K562 (cell line): ENCODE measurements at regions not wholly inside any gene's neighbourhood (a gene's known extent, or its start where the extent isn't known, plus 50 kb on each side); places are given as distances from the start of the nearest gene placed in this dataset.

Source experiments
- ATAC-seq: fragments of 200-7000 bp; cut with Tn5 transposase; 3 replicates; pipeline ENCODE4 v1.9.1; 2020; ENCODE audit warnings: moderate library complexity
- BruUV-seq: library from RNA; stranded (reverse); fragments of 400-500 nt; replicated peaks from 2 replicates; lab custom pipeline; 2021; lab: Mats Ljungman, UMichigan
- CTCF ChIA-PET: fragments of 300-600 bp; formaldehyde crosslinking; extraction: SDS; loops from one replicate; lab custom pipeline; 2021; ENCODE audit warnings: low intra/inter-chr PET ratio; lab: Yijun Ruan, JAX
- POLR2A ChIA-PET: fragments of 300-600, 350-650 bp; sonication (Branson Sonifier 250); formaldehyde crosslinking; extraction: SDS; loops from one replicate; lab custom pipeline; 2021; ENCODE audit warnings: antibody characterized with exemption, inconsistent platforms; lab: Yijun Ruan, JAX
- DNase-seq, 4 experiments: peaks; one replicate each; pipeline versions ENCODE4 v3.0.0 to v3.0.0-alpha.2; 2011 to 2018; ENCODE audit warnings: low spot score in 3 of 4, mixed read lengths in 3 of 4; ENCODE audit errors: extremely low read depth in 1 of 4
- FAIRE-seq: peaks from 2 replicates; lab custom pipeline; 2011; peaks lifted over from hg19 to GRCh38; lab: Jason Lieb, UNC
- H2AFZ ChIP-seq: 2 replicates; pipeline ENCODE4 v1.6.0; 2011; ENCODE audit warnings: low read depth, low read length, control low read depth, inconsistent platforms
- H3K27ac ChIP-seq: fragments of 200-600 bp; 3 replicates; pipeline ENCODE4 v1.8.0; 2011; ENCODE audit warnings: low read depth, mild to moderate bottlenecking, control low read depth, inconsistent platforms, low read length, moderate library complexity, mixed read lengths; ENCODE audit errors: extremely low read depth
- H3K27me3 ChIP-seq, 2 experiments: fragments of 300-600 bp in 1 of 2; 2 replicates in 1 of 2; 3 replicates in 1 of 2; pipeline versions ENCODE4 v1.6.0 to v1.8.0; 2011; ENCODE audit warnings: inconsistent platforms in 2 of 2, low read length in 2 of 2, mild to moderate bottlenecking in 1 of 2, mixed read lengths in 1 of 2, moderate library complexity in 1 of 2; ENCODE audit not compliant: control insufficient read depth in 2 of 2, insufficient read depth in 2 of 2
- H3K36me3 ChIP-seq: fragments of 300-600 bp; 3 replicates; pipeline ENCODE4 v1.8.0; 2011; ENCODE audit warnings: mild to moderate bottlenecking, low read length, inconsistent platforms; ENCODE audit not compliant: control insufficient read depth, insufficient read depth
- H3K4me1 ChIP-seq, 2 experiments: fragments of 200-600 bp in 1 of 2; replicated peaks in 1 of 2; 2 replicates in 1 of 2; 3 replicates in 1 of 2; pipeline versions ENCODE4 v1.5.1 to v1.8.0; 2011; ENCODE audit warnings: inconsistent platforms in 2 of 2, low read length in 2 of 2, mild to moderate bottlenecking in 1 of 2, mixed read lengths in 1 of 2, moderate library complexity in 1 of 2; ENCODE audit not compliant: control insufficient read depth in 2 of 2, insufficient read depth in 2 of 2
- H3K4me2 ChIP-seq: 2 replicates; pipeline ENCODE4 v1.6.1; 2011; ENCODE audit warnings: low read length, control low read depth, inconsistent platforms, mixed read lengths; ENCODE audit not compliant: insufficient read depth
- H3K4me3 ChIP-seq: fragments of 200-600 bp; sonication (generic), shearing (Covaris generic); 2 replicates; pipeline ENCODE4 v1.5.1; 2016; ENCODE audit warnings: control low read depth, inconsistent platforms
- H3K79me2 ChIP-seq: fragments of 200-600 bp; 3 replicates; pipeline ENCODE4 v1.8.0; 2011; ENCODE audit warnings: low read length, inconsistent platforms; ENCODE audit not compliant: control insufficient read depth, insufficient read depth
- H3K9ac ChIP-seq, 2 experiments: 2 replicates each; pipeline versions ENCODE4 v1.6.0 to v1.6.1; 2011; ENCODE audit warnings: low read depth in 2 of 2, low read length in 2 of 2, control low read depth in 1 of 2, inconsistent platforms in 1 of 2, mild to moderate bottlenecking in 1 of 2, mixed read lengths in 1 of 2; ENCODE audit not compliant: insufficient read depth in 1 of 2
- H3K9me1 ChIP-seq: one replicate; pipeline ENCODE4 v1.6.0; 2011; ENCODE audit warnings: inconsistent platforms, mild to moderate bottlenecking, low read length, moderate library complexity; ENCODE audit not compliant: control insufficient read depth, insufficient read depth
- H3K9me3 ChIP-seq: replicated peaks from 2 replicates; pipeline ENCODE4 v1.5.1; 2011; ENCODE audit warnings: low read depth, low read length, inconsistent platforms; ENCODE audit not compliant: control insufficient read depth, insufficient read depth
- H4K20me1 ChIP-seq: replicated peaks from 2 replicates; pipeline ENCODE4 v1.6.1; 2011; ENCODE audit warnings: low read length, inconsistent platforms, mixed read lengths; ENCODE audit not compliant: control insufficient read depth, insufficient read depth
- CAMTA2 ChIP-seq: fragments of 250-450 bp; sonication (Bioruptor Pico); conservative IDR thresholded peaks from 2 replicates; pipeline ENCODE4 v1.5.1; 2022
- CREM ChIP-seq: IDR thresholded peaks from 2 replicates; pipeline ENCODE4 v1.6.1; 2014; ENCODE audit warnings: antibody characterized with exemption, low read depth
- CTBP1 ChIP-seq: fragments of 450-650 bp; IDR thresholded peaks from 2 replicates; pipeline ENCODE4 v1.6.1; 2016; ENCODE audit warnings: borderline replicate concordance
- HOXB6 ChIP-seq: fragments of 250-450 bp; sonication (Bioruptor Pico); IDR thresholded peaks from 2 replicates; pipeline ENCODE4 v1.5.1; 2022; ENCODE audit warnings: mild to moderate bottlenecking, borderline replicate concordance
- KHSRP ChIP-seq: fragments of 450-650 bp; IDR thresholded peaks from 2 replicates; pipeline ENCODE4 v1.6.1; 2017
- KLF10 ChIP-seq: fragments of 250-450 bp; sonication (Bioruptor Pico); IDR thresholded peaks from 2 replicates; pipeline ENCODE4 v1.6.1; 2021; ENCODE audit warnings: matching md5 sums
- KLF6 ChIP-seq: fragments of 250-450 bp; sonication (Bioruptor Pico); IDR thresholded peaks from 2 replicates; pipeline ENCODE4 v1.4.0; 2020; ENCODE audit warnings: mild to moderate bottlenecking, moderate library complexity, borderline replicate concordance
- NCOA6 ChIP-seq: fragments of 450-650 bp; IDR thresholded peaks from 2 replicates; pipeline ENCODE4 v1.6.1; 2017; ENCODE audit warnings: mild to moderate bottlenecking
- PATZ1 ChIP-seq: fragments of 250-450 bp; sonication (Bioruptor Pico); IDR thresholded peaks from 2 replicates; pipeline ENCODE4 v1.5.0; 2020; ENCODE audit warnings: mild to moderate bottlenecking, borderline replicate concordance
- PTTG1 ChIP-seq: fragments of 450-650 bp; IDR thresholded peaks from 2 replicates; pipeline ENCODE4 v1.6.1; 2016; ENCODE audit warnings: low read depth, mild to moderate bottlenecking, missing genetic modification characterization, missing compliant biosample characterization
- RNF2 ChIP-seq: sonication (generic); IDR thresholded peaks from 2 replicates; pipeline ENCODE4 v1.6.1; 2016
- SFPQ ChIP-seq: fragments of 200-400 bp; formaldehyde crosslinking; IDR thresholded peaks from 2 replicates; pipeline ENCODE4 v1.6.1; 2017; ENCODE audit warnings: mild to moderate bottlenecking, low read depth, low read length, moderate library complexity
- SP2 ChIP-seq: IDR thresholded peaks from 2 replicates; pipeline ENCODE4 v1.6.1; 2011; ENCODE audit warnings: mild to moderate bottlenecking, low read depth, low read length, moderate library complexity; ENCODE audit not compliant: poor library complexity, severe bottlenecking; ENCODE audit errors: extremely low read depth
- TCF3 ChIP-seq: sonication (generic); formaldehyde crosslinking; IDR thresholded peaks from 2 replicates; pipeline ENCODE4 v1.4.0; 2020; ENCODE audit warnings: mild to moderate bottlenecking, missing genetic modification reagents
- ZC3H4 ChIP-seq: sonication (generic); formaldehyde crosslinking; IDR thresholded peaks from 2 replicates; pipeline ENCODE4 v1.9.0; 2021; ENCODE audit warnings: missing genetic modification reagents, borderline replicate concordance
- ZNF408 ChIP-seq: fragments of 250-450 bp; sonication (Bioruptor Pico); IDR thresholded peaks from 2 replicates; pipeline ENCODE4 v1.4.0; 2020; ENCODE audit warnings: low read depth, mild to moderate bottlenecking, moderate library complexity
- ZNF583 ChIP-seq: fragments of 250-450 bp; sonication (Bioruptor Pico); IDR thresholded peaks from 2 replicates; pipeline ENCODE4 v1.4.0; 2020
- ZSCAN29 ChIP-seq: fragments of 450-650 bp; IDR thresholded peaks from 2 replicates; pipeline ENCODE4 v1.6.1; 2017
- WGBS: fragments of 100-300 bp; shearing (Covaris generic); methylation state at CpG from one replicate; pipeline ENCODE4 v1.1.6; 2016; ENCODE audit warnings: low coverage, mixed read lengths; ENCODE audit not compliant: insufficient coverage; ENCODE audit errors: missing lambda C conversion rate; 5-methylcytosine and 5-hydroxymethylcytosine counted together
- in situ Hi-C: fragments of 300-500 bp; cut with MboI; formaldehyde crosslinking; loops from 4 replicates; pipeline ENCODE4 v1.15.0; 2018; ENCODE audit warnings: inconsistent platforms, mixed read lengths
- intact Hi-C: fragments of 100-400 bp; cut with micrococcal nuclease; formaldehyde crosslinking; loops from 2 replicates; pipeline ENCODE4 v1.14.2; 2022

- no peak for TF ChIP-seq SFPQ
Measured at GRCh38 chr12:58395470-58395869, 454.1 kb downstream of the ATP23 start (continued).

GRCh38 chr12:58396239-58396638 lies 454.9 kb downstream of the ATP23 start:
- Histone ChIP-seq H3K9me3 (no peaks in the 10 kb centered on the region), H3K4me3 (no peak overlapping the region), H3K36me3 (no peaks in the 10 kb centered on the region), H3K4me1 (no peaks in the 10 kb centered on the region), H3K9ac (no peak overlapping the region), H3K9me1 (no peaks in the 10 kb centered on the region), H2AFZ (no peak overlapping the region), H3K79me2 (no peaks in the 10 kb centered on the region), H4K20me1 (no peaks in the 10 kb centered on the region), H3K4me2 (no peak overlapping the region), H3K27me3 (no peaks in the 10 kb centered on the region), H3K27ac (no peak overlapping the region)
- no TSS peak for BruUV-seq
- ChIA-PET CTCF (no interaction called here), POLR2A (no interaction called here)
- in situ Hi-C loops: no loop called here
- DNase-seq (no peak), FAIRE-seq (no peak), ATAC-seq (no peak)
- 0% methylated on average over 2 of the region's 2 CpGs for WGBS
- intact Hi-C loops: no loop called here
- no peak for TF ChIP-seq ZC3H4 (CRISPR knock-in tag)
- no peak for TF ChIP-seq SP2
- TF ChIP-seq NCOA6: no peak
- no peak for TF ChIP-seq RNF2
- no peak for TF ChIP-seq TCF3 (CRISPR knock-in tag)
- no peak for TF ChIP-seq ZSCAN29
- no peak for TF ChIP-seq PTTG1 (tag)
- TF ChIP-seq KLF6 (CRISPR knock-in tag): no peak
- TF ChIP-seq KLF10 (CRISPR knock-in tag): no peak
- no peak for TF ChIP-seq CAMTA2 (CRISPR knock-in tag)
- no peak for TF ChIP-seq HOXB6 (CRISPR knock-in tag)
- TF ChIP-seq CTBP1: no peak
- TF ChIP-seq CREM: no peak
- no peak for TF ChIP-seq PATZ1 (CRISPR knock-in tag)
- TF ChIP-seq ZNF583 (CRISPR knock-in tag): no peak
- TF ChIP-seq ZNF408 (CRISPR knock-in tag): no peak
- no peak for TF ChIP-seq KHSRP
